Activated B cell treated with CpG ODN at 0.5 μM for 24 hours (primary cell): ENCODE measurements at regions not wholly inside any gene's neighbourhood (a gene's known extent, or its start where the extent isn't known, plus 50 kb on each side); places are given as distances from the start of the nearest gene placed in this dataset.

Experiments used
- ATAC-seq: fragments of 200-7000 bp; cut with Tn5 transposase; one replicate; pipeline ENCODE4 v1.10.0; 2021; ENCODE audit warnings: low read depth, mild to moderate bottlenecking, moderate library complexity
- CTCF ChIA-PET: fragments of 350-600 bp; sonication (Branson Sonifier 250); formaldehyde crosslinking; loops from one replicate; lab custom pipeline; 2021; ENCODE audit warnings: antibody characterized with exemption; lab: Charles Lee
- POLR2A ChIA-PET: fragments of 350-600 bp; sonication (Branson Sonifier 250); formaldehyde crosslinking; loops from one replicate; lab custom pipeline; 2021; ENCODE audit warnings: antibody characterized with exemption; lab: Charles Lee
- DNase-seq: peaks from one replicate; pipeline ENCODE4 v3.0.0; 2022
- H3K27ac Mint-ChIP-seq: one replicate; pipeline ENCODE4 v1.8.0; 2020; ENCODE audit warnings: mixed read lengths
- H3K27me3 Mint-ChIP-seq: one replicate; pipeline ENCODE4 v1.8.0; 2021; ENCODE audit warnings: mixed read lengths
- H3K36me3 Mint-ChIP-seq: one replicate; pipeline ENCODE4 v1.8.0; 2021; ENCODE audit warnings: low read depth, mixed read lengths
- H3K4me1 Mint-ChIP-seq: one replicate; pipeline ENCODE4 v1.8.0; 2021; ENCODE audit warnings: mixed read lengths
- H3K4me3 Mint-ChIP-seq: one replicate; pipeline ENCODE4 v1.8.0; 2020; ENCODE audit warnings: mild to moderate bottlenecking, mixed read lengths
- H3K9me3 Mint-ChIP-seq: one replicate; pipeline ENCODE4 v1.8.0; 2020; ENCODE audit warnings: mixed read lengths
- intact Hi-C: fragments of 100-400 bp; cut with micrococcal nuclease; formaldehyde crosslinking; loops from one replicate; pipeline ENCODE4 v1.15.1; 2024
- TF ChIP-seq, protein P1 (sequence below): fragments of 200-600 bp; IDR thresholded peaks from one replicate; pipeline ENCODE4 v1.8.0; 2022; ENCODE audit warnings: antibody characterized with exemption, mild to moderate bottlenecking

DNA sequence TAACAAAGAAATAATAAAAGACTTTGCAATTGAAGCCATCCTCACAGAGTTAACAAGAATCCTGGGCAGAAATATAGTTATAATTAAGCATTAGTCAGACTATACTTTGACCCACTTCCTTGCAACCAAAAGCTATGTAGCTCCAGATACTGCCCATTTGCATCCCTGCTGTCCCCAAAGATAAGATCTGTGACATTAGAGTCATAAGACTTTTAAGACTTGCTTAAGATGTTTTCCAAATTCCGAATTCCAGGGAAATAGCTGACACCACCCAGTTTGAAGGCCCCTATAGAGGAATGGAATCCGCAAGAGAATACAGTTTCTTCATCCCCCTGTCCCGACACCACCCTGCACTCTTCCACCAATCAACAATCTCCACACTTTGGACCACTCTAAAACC, 69.5 kb upstream of the TLK1 start:
- Mint-ChIP-seq H3K4me1 (peaks cover 3% of the 10 kb centered on the region), H3K27ac (no peak overlapping the region), H3K36me3 (no peaks in the 10 kb centered on the region), H3K9me3 (no peaks in the 10 kb centered on the region), H3K27me3 (no peaks in the 10 kb centered on the region), H3K4me3 (no peak overlapping the region)
- POLR2A ChIA-PET = interaction anchor here (0.6 kb wide), 2 partner anchors 20 to 106 kb away, joined by 3 to 6 read pairs; no protein-coding TSS in a partner anchor
- TF ChIP-seq, protein P1, sequence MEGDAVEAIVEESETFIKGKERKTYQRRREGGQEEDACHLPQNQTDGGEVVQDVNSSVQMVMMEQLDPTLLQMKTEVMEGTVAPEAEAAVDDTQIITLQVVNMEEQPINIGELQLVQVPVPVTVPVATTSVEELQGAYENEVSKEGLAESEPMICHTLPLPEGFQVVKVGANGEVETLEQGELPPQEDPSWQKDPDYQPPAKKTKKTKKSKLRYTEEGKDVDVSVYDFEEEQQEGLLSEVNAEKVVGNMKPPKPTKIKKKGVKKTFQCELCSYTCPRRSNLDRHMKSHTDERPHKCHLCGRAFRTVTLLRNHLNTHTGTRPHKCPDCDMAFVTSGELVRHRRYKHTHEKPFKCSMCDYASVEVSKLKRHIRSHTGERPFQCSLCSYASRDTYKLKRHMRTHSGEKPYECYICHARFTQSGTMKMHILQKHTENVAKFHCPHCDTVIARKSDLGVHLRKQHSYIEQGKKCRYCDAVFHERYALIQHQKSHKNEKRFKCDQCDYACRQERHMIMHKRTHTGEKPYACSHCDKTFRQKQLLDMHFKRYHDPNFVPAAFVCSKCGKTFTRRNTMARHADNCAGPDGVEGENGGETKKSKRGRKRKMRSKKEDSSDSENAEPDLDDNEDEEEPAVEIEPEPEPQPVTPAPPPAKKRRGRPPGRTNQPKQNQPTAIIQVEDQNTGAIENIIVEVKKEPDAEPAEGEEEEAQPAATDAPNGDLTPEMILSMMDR = no peak
- DNase-seq (no peak), ATAC-seq (no peak)
- CTCF ChIA-PET = no interaction called here
- intact Hi-C loops = loop anchor here (5.0 kb wide), 1 partner anchor 48 kb away; no protein-coding TSS in a partner anchor

DNA sequence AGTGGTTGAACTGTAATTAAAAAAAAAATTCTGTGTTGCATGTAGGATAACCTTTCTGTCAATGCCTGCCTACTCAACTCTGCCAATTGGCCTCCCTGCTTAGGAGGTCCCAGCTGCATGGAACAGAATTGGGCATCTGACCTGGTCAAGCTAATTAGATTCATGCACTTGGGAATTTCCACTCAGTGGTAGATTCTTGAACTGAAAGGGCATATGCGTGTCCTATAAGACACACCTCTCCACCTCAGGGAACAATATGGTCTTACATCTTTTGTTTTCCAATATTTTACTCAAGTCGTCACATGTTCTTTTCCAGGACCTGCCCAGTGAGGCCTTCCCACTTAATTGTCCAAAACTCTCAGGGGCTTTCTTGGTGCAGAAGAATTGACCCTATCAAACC, 68.1 kb upstream of the TLK1 start:
- Mint-ChIP-seq H3K4me3 (no peak overlapping the region), H3K27me3 (peaks cover 1% of the 10 kb centered on the region), H3K9me3 (peaks cover 3% of the 10 kb centered on the region), H3K36me3 (no peaks in the 10 kb centered on the region), H3K27ac (no peak overlapping the region), H3K4me1 (peaks cover 3% of the 10 kb centered on the region)
- POLR2A ChIA-PET = no interaction called here
- intact Hi-C loops = no loop called here
- ATAC-seq = no peak
- TF ChIP-seq, protein P1 = no peak
- CTCF ChIA-PET = interaction anchor here (0.8 kb wide), 1 partner anchor 187 kb away, joined by 3 read pairs; no protein-coding TSS in a partner anchor
- no peak for DNase-seq

DNA sequence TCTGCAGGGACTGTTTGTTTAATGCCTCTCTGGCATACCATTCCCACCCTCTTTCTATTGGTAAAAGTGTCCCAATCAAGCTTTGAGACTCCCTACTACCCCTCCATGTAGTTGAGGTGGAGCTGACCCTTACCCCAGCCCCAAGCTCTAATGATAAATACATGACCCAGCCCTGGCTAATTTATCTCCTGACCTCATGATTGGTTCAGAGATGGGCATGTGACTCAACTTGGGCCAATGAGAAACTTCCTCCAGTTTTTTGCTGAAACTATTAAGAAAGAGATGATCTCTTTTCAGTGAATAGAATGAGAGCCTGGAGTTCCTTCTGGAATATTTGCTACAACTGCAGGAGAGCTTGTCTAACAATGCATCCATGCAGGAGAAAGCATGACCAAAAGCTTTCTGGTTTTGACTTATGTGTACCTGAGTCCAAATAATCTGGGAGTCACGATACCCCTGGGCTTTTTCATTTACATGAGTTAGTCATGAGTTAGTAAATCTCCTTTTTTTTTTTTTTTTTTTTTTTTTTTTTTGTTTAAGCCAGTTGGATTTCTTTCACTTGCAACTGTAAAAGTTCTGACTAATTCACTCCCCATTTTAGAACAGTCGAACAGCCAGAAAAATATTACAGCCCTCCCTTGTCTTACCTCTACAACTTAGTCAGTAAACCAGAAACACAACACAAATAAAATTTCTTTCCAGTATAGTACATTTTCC, 66.5 kb upstream of the TLK1 start:
- ChIA-PET POLR2A (no interaction called here), CTCF (no interaction called here)
- Mint-ChIP-seq H3K36me3 (no peaks in the 10 kb centered on the region), H3K4me1 (peaks cover 3% of the 10 kb centered on the region), H3K4me3 (no peak overlapping the region), H3K27ac (no peak overlapping the region), H3K27me3 (peaks cover 2% of the 10 kb centered on the region), H3K9me3 (peaks cover 5% of the 10 kb centered on the region)
- DNase-seq = no peak
- TF ChIP-seq, protein P1 = no peak
- ATAC-seq = no peak
- intact Hi-C loops = no loop called here

DNA sequence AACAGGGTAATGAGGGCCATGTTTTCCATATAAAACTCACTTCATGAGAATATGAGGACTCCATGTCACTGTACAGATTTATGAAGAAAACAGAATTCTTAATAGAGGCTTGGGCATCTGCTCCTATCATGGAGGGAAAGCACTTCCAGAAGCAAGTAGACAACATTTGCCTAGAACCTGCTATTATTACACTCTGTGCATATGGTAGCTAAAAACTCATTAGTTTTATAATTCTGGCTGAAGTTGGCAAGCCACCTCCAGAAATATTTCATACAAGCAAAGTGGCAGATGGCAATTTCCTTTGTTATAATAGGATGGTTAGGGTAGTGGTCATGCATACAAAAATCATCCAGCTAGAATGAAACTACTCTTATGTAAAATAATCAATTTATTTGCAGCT, 65.8 kb upstream of the TLK1 start:
- no peak overlapping the region for H3K4me3 Mint-ChIP-seq
- DNase-seq (no peak), ATAC-seq (no peak)
- CTCF ChIA-PET = no interaction called here
- intact Hi-C loops = no loop called here
- no peaks in the 10 kb centered on the region for H3K36me3 Mint-ChIP-seq
- no peak overlapping the region for H3K27ac Mint-ChIP-seq
- peaks cover 3% of the 10 kb centered on the region for H3K4me1 Mint-ChIP-seq
- H3K27me3 Mint-ChIP-seq = peaks cover 2% of the 10 kb centered on the region
- H3K9me3 Mint-ChIP-seq = peaks cover 5% of the 10 kb centered on the region
- POLR2A ChIA-PET = no interaction called here
- TF ChIP-seq, protein P1 = no peak

DNA sequence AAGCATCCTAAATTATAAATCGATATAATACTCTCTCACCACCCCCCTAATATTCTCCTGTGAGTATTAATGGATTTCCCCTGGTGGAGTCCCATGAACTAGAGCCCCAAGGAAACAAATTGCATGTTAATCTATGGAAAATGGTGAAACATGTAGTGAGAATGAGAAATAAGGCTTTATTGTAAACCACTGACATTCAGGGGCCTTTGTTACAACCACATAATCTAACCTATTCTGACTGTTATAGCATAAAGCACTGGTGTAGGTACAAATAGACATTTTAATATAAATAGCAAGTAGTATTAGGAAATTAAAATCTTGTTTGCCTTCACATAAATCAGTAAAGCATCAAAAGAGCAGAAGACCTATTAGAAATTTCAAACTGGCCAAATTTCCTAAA, 65.3 kb upstream of the TLK1 start:
- CTCF ChIA-PET = no interaction called here
- ATAC-seq = no peak
- intact Hi-C loops = no loop called here

More for the DNA sequence above, 65.3 kb upstream of the TLK1 start:
- Mint-ChIP-seq H3K27me3 (peaks cover 2% of the 10 kb centered on the region), H3K9me3 (peaks cover 5% of the 10 kb centered on the region), H3K36me3 (no peaks in the 10 kb centered on the region), H3K27ac (no peak overlapping the region), H3K4me3 (no peak overlapping the region), H3K4me1 (peaks cover 3% of the 10 kb centered on the region)
- DNase-seq = no peak
- TF ChIP-seq, protein P1 = no peak
- POLR2A ChIA-PET = no interaction called here
